HG03175 (cell line): ENCODE measurements at regions not wholly inside any gene's neighbourhood (a gene's known extent, or its start where the extent isn't known, plus 50 kb on each side); places are given as distances from the start of the nearest gene placed in this dataset.

ENCODE experiments used
- ATAC-seq: cut with Tn5 transposase; IDR thresholded peaks from one replicate; pipeline ENCODE4 v1.9.1; 2021; ENCODE audit warnings: mild to moderate bottlenecking, moderate library complexity; ENCODE audit not compliant: unreplicated experiment

- ATAC-seq = peak; percentile 36
Observed at GRCh38 chr3:159828542-159828943, 160.1 kb upstream of the IL12A start.

DNA sequence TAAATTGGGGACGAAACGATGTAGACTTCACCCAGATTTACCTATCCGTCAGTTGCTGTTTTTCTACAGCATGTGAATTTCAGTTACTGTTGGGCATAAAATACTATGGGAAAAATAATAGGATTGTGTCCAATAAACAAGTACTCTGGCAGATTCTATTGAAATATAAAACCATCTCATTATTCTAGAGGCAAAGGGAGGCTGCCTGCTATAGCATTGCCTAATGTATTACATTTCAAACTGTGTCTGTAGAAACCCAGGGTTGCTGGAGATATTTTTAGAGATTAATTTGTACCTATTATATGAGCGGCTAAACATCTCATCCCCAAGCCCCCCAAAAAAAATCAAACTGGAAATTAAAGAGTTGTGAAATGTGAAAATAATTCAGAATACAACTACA, 159.6 kb upstream of the IL12A start:
- no peak for ATAC-seq

DNA sequence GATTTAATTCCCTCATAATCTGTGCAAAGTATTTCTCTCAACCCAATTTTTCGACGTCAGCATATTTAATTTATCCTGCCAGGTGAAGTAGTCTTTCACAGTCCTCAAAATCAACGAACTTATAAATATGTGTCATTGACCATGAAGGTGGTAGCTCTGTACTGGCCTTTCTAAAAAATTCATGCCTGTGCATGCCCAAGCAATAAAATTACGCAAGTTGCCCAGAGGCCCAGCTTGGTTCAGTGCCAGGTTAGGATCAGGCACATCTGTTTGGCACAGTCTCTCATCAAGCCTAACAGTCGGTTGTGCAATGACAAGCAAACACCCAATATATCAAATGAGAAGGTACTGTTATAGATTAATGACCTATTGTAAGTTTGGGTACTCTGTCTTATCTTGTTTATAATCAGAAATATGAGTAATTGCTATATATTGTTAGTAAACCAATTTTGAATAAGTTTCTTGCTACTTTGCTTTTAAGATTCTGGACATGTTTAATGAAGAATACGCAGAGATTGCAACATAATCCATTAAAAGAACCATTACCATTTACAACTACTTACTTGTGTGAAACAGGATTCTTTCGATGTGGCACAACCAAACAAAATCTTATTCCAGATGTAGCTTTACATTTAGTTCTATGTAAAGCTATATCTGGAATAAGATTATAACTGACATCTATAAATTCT, 159.0 kb upstream of the IL12A start:
- ATAC-seq = no peak

GRCh38 chr3:159830523-159831154, 158.0 kb upstream of the IL12A start:
- no peak for ATAC-seq

DNA sequence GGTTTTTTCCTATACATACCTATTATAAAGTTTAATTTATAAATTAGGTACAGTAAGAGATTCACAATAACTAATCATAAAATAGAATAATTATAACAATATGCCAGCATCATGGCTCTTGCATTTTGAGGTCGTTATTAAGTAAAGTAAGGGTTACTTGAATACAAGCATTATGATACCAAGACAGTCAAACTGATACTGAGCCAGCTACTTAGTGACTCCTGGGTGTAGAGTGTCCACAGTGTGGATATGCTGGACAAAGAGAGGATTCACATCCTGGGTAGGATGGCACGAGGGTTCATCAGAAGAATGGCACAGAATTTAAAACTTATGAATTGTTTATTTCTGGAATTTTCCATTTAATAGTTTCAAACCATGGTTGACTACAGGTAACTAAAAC, 157.2 kb upstream of the IL12A start:
- peak; percentile 49 for ATAC-seq

DNA sequence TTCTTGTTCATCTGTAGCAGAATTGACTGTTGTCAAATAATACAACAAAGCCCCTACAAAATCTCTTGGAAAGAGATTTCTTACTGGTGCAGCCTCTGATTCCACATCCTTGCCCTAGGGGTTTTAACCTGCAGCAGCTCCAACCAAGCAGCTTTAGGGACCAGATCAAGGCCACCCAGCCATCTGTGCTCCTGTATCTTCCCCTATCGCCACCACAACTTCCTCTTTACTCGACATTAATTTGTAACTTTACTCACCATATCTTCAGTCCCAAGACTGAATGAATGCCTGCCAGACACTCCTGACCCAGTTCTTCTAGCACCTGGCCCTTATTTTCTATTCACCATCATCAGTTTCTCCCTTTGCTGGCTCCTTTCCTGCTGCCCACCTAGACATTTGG, 156.6 kb upstream of the IL12A start:
- peak; percentile 91 for ATAC-seq

DNA sequence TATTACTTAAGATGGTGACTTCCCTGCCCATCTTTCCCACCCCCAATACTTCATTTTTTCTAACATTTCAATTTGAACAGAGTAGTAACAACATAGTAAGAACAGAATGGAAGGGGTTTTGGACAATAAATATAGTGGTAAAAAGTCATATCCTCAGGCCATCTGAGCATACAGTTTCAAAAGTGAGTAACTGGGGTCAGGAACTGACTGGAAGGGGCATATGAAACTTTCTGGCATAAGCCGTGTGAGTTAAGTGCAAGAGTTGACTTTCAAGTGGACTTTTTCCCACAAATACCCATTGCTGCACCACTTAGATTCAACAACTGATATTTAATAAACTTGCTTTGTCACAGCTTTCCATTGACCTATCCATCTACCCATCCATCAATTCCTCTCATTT, 153.5 kb upstream of the IL12A start:
- no peak for ATAC-seq

DNA sequence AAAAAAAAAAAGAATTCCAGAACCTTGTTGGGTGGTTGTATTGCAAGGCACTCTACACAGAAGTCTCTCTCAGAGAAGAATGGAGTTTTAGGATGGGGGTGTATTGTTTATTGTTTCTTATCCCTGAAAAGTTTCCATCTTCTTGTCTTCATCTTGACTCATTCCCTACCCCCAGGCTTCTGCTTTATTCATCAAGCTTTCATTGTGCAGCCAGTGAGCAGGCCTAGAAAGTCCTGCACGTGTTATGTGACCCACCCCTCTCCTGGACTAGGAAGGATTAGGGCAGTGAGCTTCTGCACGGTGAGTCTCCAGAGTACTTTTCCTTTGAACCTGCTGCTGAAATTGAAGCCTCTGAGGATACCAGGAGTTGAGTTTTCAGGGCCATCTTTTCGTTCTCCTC, 150.9 kb upstream of the IL12A start:
- ATAC-seq = no peak

DNA sequence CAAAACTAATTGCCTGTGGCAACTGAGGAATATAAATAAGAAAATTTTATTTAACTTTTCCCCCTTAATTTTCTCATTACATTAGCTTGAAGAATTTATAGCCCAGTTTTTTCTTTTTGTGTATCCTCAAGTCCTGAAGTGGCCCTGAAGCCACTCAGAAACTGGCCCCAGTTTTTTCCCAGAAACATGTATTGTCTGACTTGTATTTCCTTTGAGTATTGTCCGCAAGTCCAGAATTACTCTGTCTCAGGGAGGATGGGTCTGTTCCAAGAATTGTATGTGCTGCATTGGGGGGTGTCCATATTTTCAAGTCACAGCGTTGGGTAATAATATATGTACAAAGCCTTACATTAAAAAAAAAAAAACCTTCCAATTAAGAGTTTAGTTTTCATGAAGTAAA, 149.7 kb upstream of the IL12A start:
- no peak for ATAC-seq

DNA sequence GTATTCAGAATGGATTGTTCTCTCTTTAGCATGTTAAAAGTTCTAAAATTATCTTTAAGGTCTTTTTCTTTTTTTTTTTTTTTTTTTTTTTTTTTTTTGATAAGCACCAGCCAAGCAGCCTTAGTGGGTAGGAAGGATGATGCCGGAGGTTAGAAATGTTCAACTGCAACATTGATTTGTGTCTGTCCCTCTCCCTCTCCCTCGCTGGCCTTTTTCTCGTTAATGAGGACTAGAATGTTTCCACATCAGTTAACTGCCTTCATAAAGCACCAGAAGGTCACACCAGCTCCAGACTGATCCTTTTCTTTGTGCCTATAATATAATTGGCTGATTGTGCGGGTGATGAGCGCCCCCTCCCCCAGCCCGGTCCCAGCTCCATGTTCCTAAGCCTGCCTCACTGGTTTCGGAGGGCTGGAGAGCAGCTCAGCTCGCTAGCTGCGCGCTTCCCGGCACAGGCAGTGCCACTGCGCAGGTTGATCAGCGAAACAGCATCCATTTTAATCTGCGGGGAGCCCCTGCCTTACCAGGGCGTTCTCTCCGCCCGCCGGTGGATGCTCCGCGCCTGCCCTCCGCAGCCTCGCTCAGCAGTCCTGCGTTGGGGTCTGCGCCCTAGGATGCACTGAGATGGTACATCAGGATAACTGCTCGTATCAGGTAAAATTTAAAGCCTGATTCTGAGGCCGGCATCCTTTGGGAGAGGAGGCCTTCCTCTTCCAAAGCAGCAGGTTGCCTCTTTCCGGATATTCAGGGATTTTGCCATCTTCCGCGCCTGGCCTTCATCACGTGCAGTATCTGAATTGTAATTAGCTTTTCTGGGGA, 148.9 kb upstream of the IL12A start, which contains the start of gene SCHIP1:
SCHIP1 (plus strand) TSS at position 301 of the 819 bp plus-strand sequence.
- ATAC-seq = no peak

DNA sequence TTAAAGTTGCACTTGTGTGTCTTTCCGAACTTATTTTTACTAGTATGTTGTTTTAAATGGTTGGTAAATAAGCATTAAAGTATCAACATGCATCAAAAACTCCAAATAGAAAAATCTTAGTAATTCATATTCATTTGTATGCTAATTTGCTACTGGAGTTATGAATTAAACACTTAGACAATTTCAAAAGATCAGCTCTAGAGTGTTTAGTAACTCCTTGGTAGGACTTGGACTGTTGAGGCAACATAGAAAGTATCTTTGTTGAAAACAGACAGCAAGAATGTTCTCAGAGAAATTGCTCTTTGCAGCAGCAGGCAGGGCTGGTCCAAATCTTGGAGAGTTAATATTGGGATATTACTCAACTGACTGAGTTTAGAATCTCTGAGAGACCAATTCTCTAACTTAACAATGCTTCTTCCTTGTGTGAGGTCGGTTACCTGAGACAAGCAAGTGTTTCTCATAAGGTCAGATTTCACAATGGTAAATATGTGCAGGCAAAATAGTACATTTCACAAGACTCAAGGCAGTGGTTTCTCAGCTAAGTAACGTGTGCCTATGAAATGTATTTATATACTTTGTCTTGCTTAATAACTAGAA, 147.8 kb upstream of the IL12A start:
- no peak for ATAC-seq

DNA sequence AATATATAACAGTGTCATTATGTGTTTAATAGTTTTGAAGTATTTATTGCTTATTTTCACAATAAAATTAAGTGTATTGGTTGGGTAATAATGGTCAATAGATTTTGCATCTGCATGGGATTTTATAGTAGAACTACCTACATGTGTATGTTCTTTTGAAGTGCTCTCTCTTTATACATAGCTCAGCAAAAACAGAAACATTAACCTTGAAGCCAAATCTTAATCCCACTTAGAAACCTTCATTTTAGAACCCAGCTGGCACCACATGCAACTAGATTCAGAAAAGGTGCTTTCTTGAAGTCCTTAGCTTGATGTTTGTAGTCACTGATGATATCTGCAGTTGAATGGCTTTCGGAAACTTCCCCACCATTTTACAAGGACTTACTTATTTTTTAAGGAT, 146.9 kb upstream of the IL12A start:
- ATAC-seq = no peak

DNA sequence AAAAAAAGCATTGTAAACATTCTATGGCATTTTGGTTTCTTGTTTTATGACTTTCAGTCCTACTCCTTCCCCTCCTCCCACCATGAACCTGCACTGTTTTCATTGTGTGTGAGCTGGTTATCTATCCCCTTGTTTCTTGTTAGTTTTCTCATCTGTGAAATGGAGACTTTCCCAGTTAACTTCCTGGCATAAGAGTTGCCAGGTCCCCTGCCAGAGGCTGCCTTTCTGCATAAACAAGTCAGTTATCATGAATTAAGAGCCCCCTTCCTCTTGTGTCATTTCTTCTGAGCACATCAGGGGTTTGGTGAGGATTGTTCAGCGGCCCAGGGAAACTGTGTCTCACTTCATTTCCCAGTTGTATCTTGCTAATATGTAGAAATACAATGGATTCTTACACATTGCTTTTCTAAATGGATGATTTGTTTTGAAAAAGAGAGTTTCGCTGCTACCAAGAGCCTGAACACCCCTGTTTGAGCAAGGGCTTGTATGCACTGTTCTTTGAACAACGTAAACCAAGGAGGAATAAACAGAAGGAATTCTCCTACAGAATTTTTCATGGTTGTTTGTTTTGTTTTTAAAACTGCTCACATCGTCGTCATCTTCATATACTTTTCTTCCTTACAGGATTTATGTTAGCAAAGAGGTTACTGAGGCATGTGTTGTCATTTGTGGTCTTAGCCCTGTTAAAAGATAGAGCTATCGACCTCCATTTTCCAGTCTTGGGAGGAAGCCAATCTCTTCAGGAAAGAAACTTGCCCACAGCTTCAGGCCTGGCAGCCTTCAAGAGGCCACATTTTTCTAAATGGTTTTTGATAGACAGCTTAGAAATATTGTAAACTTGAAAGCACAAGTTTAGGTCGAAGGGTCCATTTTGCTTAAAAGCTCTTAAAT, 144.6 kb upstream of the IL12A start:
- no peak for ATAC-seq

- no peak for ATAC-seq
Observed at GRCh38 chr3:159844801-159845261, 143.8 kb upstream of the IL12A start.

DNA sequence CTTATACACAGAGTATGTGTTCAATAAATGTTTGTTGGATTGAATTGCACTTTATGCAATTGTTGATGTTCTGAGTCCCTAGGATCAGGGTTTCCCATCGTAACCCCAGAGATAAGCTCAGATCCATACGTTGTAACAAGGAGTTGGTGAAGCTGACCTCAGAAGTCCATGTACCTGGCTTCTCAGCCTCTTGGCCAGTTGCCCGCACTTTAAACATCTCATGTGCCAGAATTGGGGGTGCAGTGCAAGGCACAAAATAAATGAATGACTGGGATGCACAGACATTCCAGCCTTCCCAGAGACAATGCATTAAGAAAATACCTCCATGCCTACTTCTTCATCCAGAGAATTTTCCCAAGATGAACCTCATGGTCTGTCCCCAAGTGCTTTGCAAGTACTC, 142.9 kb upstream of the IL12A start:
- no peak for ATAC-seq

DNA sequence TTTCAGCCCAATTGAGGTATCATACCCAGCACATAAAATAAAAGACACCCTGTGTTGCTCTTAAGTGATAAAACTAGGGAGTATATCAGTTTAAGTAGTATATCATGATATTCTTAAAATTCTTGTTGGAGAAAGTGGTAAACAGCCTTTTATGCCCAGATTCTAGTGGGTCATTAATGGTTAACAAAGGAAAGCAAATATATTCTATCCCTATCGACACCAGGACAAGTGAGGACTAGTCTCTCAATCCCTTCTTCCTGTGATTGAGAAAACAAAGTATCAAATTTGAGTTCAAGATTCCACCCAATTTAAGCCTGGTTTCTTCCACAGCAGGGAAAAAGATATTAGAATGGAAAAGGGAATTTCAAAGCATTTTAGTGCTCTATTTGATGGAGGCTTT, 142.4 kb upstream of the IL12A start:
- ATAC-seq = no peak

DNA sequence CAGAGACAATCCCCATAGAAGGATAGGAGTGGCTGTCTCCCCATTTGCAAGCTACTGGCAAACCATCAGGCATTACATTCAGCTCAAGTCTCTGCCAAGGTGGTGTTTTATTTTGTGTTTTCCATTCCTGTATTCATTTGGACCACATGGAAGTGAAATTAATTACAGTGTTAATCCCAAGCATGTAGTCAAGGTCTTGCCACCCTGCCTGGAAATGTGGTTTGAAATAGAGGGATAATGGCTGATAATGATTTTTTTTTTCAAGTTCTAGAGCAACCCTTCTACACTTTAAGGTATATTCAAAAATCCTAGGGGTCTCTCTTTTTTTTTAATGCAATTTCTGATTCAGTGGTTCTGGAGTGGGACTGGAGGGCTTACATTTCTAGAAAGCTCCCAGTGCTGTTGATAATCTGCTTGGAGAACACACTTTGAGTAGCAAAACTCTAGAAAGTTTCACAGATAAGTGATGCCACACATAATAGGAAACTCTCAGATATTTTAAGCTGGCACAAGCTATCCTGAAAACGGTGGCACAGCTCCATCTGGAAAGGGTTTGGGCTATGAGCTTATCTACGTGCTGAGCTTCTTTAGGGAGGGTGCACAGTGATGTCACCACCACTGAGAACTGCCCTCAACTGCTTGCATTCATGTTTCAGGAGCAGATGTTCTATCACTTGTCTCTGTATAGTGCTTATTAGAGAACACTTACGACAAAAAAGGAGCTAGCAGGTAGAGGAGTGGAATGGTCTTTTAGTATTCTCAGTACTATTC, 140.1 kb upstream of the IL12A start:
- ATAC-seq = no peak

DNA sequence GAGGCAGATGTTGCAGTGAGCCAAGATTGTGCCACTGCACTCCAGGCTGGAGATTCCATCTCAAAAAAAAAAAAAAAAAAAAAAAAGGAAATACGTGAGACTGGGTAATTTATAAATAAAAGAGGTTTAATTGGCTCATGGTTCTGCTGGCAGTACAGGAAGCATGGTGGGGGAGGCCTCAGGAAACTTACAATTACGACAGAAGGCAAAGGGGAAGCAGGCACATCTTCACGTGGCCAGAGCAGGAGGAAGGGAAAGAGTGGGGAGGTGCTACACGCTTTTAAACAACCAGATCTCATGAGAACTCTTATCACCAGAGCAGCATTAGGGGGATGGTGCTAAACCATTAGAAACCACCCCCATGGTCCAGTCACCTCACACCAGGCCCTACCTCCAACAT, 138.2 kb upstream of the IL12A start:
- no peak for ATAC-seq

- no peak for ATAC-seq
Observed at GRCh38 chr3:159852266-159852665, 136.4 kb upstream of the IL12A start.
